Suprapubic skin (tissue), 4 donors: ENCODE measurements at regions not wholly inside any gene's neighbourhood (a gene's known extent, or its start where the extent isn't known, plus 50 kb on each side); places are given as distances from the start of the nearest gene placed in this dataset.

ENCODE experiments used
- DNase-seq, 2 donors: peaks; one replicate each; pipeline ENCODE4 v3.0.0-alpha.2; 2019; ENCODE audit warnings: low spot score in 2 of 2
- H3K27ac ChIP-seq: fragments of 200-600 bp; sonication (generic); one replicate; pipeline ENCODE4 v1.5.1; 2019
- H3K27me3 ChIP-seq: fragments of 200-600 bp; sonication (generic); one replicate; pipeline ENCODE4 v1.5.1; 2019
- H3K36me3 ChIP-seq: fragments of 200-600 bp; sonication (generic); one replicate; pipeline ENCODE4 v1.5.1; 2019
- H3K4me1 ChIP-seq: fragments of 200-600 bp; sonication (generic); one replicate; pipeline ENCODE4 v1.5.1; 2019
- H3K4me3 ChIP-seq: fragments of 200-600 bp; sonication (generic); one replicate; pipeline ENCODE4 v1.5.1; 2019; ENCODE audit warnings: mild to moderate bottlenecking
- H3K9me3 ChIP-seq: fragments of 200-600 bp; sonication (generic); one replicate; pipeline ENCODE4 v1.5.1; 2019
- CTCF ChIP-seq, 2 donors: fragments of 200-600 bp in 1 of 2; fragments of 450-650 bp in 1 of 2; sonication (generic) in 1 of 2; IDR thresholded peaks; one replicate each; pipeline ENCODE4 v1.5.1; 2016 to 2019; ENCODE audit warnings: antibody characterized with exemption in 2 of 2, mild to moderate bottlenecking in 1 of 2, moderate library complexity in 1 of 2
- EP300 ChIP-seq: sonication (generic); formaldehyde crosslinking; IDR thresholded peaks from one replicate; pipeline ENCODE4 v1.6.1; 2017; ENCODE audit warnings: antibody characterized with exemption
- POLR2A ChIP-seq, 2 donors: fragments of 450-650 bp; IDR thresholded peaks; one replicate each; pipeline ENCODE4 v1.6.1; 2017; ENCODE audit warnings: antibody characterized with exemption in 2 of 2, mild to moderate bottlenecking in 2 of 2, moderate library complexity in 2 of 2
- POLR2AphosphoS5 ChIP-seq, 3 donors: sonication (generic); formaldehyde crosslinking; IDR thresholded peaks; one replicate each; pipeline ENCODE4 v1.6.1; 2017; ENCODE audit warnings: antibody characterized with exemption in 3 of 3
- WGBS: methylation state at CpG from one replicate; pipeline ENCODE4 v1.1.5; 2018; 5-methylcytosine and 5-hydroxymethylcytosine counted together

- TF ChIP-seq CTCF (IDR thresholded peaks at IDR 0.05) (no peak), EP300 (no peak)
- Histone ChIP-seq H3K4me1 (no peaks in the 10 kb centered on the region), H3K9me3 (no peaks in the 10 kb centered on the region), H3K4me3 (no peak overlapping the region), H3K27ac (no peak overlapping the region), H3K36me3 (no peaks in the 10 kb centered on the region), H3K27me3 (no peaks in the 10 kb centered on the region)
- DNase-seq: no peak
- WGBS: 55% methylated on average over 3 of the region's 3 CpGs
Observed at GRCh38 chr2:4420032-4420431, 716.7 kb downstream of the DCDC2C start.

- no peak overlapping the region for H3K27ac ChIP-seq
- WGBS: 88% methylated on average over 6 of the region's 6 CpGs
- DNase-seq: no peak
- H3K27me3 ChIP-seq: no peaks in the 10 kb centered on the region
- H3K4me1 ChIP-seq: no peaks in the 10 kb centered on the region
- no peaks in the 10 kb centered on the region for H3K36me3 ChIP-seq
- TF ChIP-seq POLR2AphosphoS5 (IDR thresholded peaks at IDR 0.05) (no peak), EP300 (no peak), CTCF (IDR thresholded peaks at IDR 0.05) (no peak), POLR2A (IDR thresholded peaks at IDR 0.05) (no peak)
- no peaks in the 10 kb centered on the region for H3K9me3 ChIP-seq
- H3K4me3 ChIP-seq: no peak overlapping the region
Observed at GRCh38 chr2:4424153-4424552, 720.8 kb downstream of the DCDC2C start.

DNA sequence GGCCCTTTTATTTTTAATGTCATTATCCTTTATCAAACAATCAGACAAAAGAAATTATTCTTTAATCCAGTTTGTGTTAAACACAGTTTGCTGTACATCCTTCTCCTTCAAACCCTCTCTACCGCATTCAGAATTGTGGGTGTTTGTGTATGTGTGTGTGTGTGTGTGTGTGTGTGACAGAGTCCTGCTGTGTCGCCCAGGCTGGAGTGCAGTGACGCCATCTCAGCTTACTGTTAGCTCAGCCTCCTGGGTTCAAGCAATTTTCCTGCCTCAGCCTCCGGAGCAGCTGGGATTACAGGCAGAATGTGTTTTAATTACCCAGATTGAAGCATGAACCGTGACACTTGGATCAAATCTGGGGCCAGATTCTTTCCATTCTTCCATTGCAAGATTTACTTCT lies 723.7 kb downstream of the DCDC2C start:
- WGBS: 69% methylated on average over 5 of the region's 5 CpGs

GRCh38 chr2:4445821-4446220 lies 742.4 kb downstream of the DCDC2C start:
- no peak overlapping the region for H3K4me3 ChIP-seq
- DNase-seq: no peak
- no peak overlapping the region for H3K27ac ChIP-seq
- peaks cover 6% of the 10 kb centered on the region for H3K9me3 ChIP-seq
- H3K36me3 ChIP-seq: no peaks in the 10 kb centered on the region
- 54% methylated on average over 8 of the region's 8 CpGs for WGBS
- TF ChIP-seq POLR2AphosphoS5 (IDR thresholded peaks at IDR 0.05) (no peak), EP300 (no peak), CTCF (IDR thresholded peaks at IDR 0.05) (no peak), POLR2A (IDR thresholded peaks at IDR 0.05) (no peak)
- no peaks in the 10 kb centered on the region for H3K27me3 ChIP-seq
- H3K4me1 ChIP-seq: no peaks in the 10 kb centered on the region

More for the DNA sequence above, 723.7 kb downstream of the DCDC2C start:
- Histone ChIP-seq H3K4me3 (no peak overlapping the region), H3K27me3 (no peaks in the 10 kb centered on the region), H3K27ac (no peak overlapping the region), H3K36me3 (no peaks in the 10 kb centered on the region), H3K9me3 (no peaks in the 10 kb centered on the region), H3K4me1 (no peaks in the 10 kb centered on the region)
- TF ChIP-seq POLR2A (IDR thresholded peaks at IDR 0.05) (no peak), CTCF (IDR thresholded peaks at IDR 0.05) (no peak), POLR2AphosphoS5 (IDR thresholded peaks at IDR 0.05) (no peak), EP300 (no peak)
- DNase-seq: no peak

- DNase-seq: no peak
- no peak for TF ChIP-seq POLR2AphosphoS5 (IDR thresholded peaks at IDR 0.05)
- TF ChIP-seq EP300: no peak
- TF ChIP-seq POLR2A (IDR thresholded peaks at IDR 0.05): no peak
- TF ChIP-seq CTCF (IDR thresholded peaks at IDR 0.05): no peak
- Histone ChIP-seq H3K9me3 (no peaks in the 10 kb centered on the region), H3K27me3 (no peaks in the 10 kb centered on the region), H3K27ac (no peak overlapping the region), H3K36me3 (no peaks in the 10 kb centered on the region), H3K4me3 (no peak overlapping the region), H3K4me1 (no peaks in the 10 kb centered on the region)
- 97% methylated on average over 6 of the region's 6 CpGs for WGBS
Observed at GRCh38 chr2:4454907-4455306, 751.5 kb downstream of the DCDC2C start.
